HG02623 (cell line): ENCODE measurements at regions not wholly inside any gene's neighbourhood (a gene's known extent, or its start where the extent isn't known, plus 50 kb on each side); places are given as distances from the start of the nearest gene placed in this dataset.
"Not testable (repeated sequence)": the region's sequence is repeated elsewhere in the genome, so short reads cannot be mapped to it uniquely, and the experiment has no call there.

ENCODE experiments used
- ATAC-seq: cut with Tn5 transposase; IDR thresholded peaks from one replicate; pipeline ENCODE4 v1.9.1; 2021; ENCODE audit warnings: moderate library complexity; ENCODE audit not compliant: unreplicated experiment

DNA sequence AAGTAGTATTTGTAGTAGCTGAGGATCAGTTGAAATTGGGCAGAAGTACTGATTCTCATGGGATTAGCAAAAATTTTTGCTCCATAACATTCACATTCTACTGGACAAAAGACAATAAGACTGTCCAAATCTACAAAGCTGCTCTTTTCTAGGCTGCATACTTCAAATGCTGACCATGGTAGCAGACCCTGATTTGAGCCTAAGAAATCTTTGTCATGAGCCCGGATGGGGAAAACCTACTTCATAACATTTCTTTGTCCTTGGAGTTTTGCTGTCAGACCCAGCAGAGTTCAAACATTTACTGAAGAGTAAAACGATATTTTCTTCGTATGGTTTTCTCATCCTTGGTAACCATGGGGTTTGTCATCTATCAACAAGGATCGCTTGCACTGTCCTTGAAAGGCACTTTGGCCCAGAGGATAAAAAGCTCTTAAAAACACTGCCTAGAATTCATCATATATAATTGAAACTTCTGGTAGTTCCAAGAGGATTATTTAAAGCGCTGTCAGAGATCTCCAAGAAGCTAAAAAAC is 216.9 kb downstream of the CAVIN4 start:
- no peak for ATAC-seq

DNA sequence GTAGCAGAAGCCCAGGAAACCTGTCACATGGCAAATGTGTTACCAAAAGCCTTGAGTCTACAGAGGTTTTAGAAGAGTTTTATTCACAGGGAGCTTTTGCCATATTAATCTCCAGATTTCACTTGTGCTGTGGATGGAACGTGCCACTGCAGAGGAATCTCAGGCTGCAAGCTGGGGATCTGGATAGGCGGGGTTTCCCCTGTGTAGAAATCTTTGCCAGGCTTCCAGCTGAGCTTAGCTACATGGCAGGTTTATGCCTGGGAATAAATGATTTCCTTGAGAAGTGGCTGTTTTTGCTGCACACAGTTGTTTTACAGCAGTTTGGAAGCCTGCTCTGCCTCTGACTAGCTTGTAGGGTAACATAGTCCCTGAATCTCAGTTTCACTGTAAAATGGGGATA is 224.6 kb upstream of the PLPPR1 start:
- ATAC-seq = no peak

DNA sequence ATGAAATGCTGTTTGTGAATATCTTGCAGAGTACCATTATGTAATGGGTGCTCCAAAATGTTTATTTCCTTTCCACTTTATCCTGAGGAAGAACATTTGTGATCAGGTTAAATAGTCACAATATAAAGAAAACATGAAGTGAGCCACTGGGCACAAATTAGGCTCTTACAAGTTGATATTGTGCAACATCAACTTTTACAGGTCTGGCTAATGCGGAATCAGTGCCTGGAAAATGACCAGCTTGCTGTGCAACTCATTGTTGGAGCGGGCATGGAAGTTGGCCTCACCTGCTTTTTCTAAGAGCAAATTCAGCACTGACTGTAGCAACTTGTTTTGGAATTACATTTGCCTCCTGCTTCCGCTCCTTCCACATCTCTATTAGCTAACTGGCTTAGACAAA is 216.9 kb upstream of the PLPPR1 start:
- ATAC-seq = no peak

DNA sequence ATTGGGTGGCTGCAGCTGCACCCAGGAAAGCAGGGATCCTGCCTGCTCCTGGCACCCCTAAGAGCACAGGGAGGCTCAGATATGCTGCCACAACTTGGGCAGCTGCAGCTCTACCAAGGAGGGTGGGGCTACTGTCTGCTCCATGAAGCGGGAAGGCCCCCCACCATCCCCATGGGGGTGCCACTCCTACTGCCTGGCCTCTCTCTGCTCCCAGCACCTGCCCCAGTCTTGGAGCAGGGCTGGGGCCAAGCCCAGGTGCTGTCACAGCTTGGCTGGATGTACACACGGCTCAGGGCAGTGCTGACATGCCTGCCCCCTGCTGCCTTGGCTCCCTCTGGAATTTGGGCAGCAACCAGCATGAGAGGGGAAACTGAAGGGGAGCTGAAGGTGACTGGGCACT is 214.7 kb upstream of the PLPPR1 start:
- no peak for ATAC-seq

DNA sequence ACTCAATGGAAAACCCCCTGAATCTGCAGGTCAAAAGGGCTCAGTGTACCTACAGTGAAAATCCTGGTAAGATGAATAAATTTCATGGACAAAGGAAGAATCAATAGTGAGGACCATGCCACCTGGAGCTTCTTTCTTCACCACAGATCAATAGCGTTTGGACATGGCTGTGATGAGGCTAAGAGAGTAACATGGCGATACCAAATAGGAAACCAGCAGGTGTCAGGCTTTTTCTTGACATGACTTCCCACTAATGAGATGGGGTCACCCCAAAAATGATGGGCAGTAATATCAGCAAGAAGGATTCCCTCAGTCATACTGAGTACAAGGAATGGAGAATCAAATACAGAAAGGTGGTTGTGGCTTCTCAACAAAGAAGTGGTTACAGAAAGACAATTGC is 208.5 kb upstream of the PLPPR1 start:
- no peak for ATAC-seq

DNA sequence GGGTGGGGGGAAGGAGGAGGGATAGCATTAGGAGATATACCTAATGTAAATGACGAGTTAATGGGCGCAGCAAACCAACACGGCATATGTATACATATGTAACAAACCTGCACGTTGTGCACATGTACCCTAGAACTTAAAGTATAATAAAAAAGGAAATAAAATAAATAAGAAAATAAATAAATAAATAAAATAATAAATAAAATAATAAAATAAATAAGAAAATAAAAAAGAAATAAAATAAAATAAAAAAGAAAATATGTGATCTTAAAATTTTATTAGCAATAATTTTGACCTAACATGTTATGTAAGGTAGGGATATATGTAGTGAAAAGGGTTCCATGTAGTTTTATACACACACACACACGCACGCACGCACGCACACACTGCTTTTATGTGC is 195.5 kb upstream of the PLPPR1 start:
- not testable (repeated sequence) for ATAC-seq

DNA sequence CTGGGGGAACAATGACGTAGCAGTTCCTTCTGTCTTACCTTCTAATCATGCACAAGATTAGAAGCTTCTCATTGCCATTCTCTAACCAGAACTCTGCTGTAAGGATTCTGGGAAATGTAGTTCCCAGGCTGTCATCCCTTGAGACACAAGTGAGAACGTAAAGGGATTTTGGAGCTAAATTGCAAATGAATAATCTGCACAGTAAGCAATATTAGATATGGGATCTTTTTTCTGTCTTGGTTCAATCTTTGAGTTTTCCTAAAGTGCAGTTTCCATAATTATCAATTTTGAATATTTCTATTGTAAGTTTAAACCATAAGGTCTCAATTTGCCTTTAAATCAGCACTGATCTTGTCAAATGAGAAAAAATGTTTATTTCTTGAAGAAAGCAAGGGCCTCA is 189.7 kb upstream of the PLPPR1 start:
- ATAC-seq = no peak

DNA sequence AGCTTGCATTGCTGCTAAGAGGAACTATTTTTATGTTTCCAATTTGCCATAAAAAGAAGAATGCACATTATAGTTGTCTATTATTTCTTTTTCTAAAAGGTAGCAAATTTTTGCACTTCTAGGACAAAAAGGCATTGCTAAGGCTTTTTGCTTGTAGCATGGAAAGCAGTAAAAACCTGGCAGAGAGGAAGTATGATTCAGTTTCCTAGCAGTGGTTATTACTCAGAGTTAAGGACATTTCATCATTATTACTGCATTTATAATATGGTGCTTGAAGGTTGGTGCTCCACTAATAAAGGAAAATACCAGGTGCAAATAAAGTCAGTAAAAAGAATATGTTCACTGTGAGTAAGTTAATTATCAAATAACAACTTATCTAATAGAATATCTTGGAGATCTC is 179.8 kb upstream of the PLPPR1 start:
- ATAC-seq = no peak

DNA sequence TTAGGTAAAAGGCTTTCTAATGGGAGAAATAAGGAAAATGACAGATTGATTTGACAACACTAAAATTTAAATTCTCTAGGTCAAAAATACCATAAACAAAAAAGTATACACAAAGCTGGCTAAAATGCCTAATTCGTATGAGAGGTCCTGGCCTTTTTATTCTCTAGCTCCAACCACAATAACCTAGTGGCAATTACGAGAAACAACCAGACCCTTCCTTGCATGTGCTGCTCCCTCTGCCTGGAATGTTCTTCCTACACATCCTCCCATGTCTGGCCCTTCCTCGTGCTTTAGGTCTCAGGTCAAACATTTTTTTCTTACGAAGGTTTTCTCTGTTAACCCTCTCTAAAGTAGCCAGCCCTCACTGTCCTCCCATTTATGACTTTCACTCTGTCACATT is 176.4 kb upstream of the PLPPR1 start:
- ATAC-seq = no peak

DNA sequence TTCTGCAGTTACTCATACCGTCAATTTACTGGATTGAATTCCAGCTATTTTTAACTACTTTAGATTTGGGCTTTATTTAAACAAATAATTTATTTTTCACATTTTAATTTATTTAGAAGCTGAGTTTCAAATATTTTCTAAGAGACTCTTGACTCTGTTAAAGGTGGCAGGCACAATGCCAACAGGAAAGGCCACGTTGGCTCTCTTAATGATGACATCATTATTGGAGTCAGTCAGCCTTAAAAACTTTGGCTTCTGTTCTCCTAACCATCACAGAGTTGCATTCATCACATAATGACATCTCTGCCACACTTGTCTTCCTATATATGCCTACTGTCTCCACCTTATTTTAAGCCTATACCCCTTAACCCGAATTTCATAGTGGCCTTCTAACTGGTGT is 172.3 kb upstream of the PLPPR1 start:
- ATAC-seq = no peak

DNA sequence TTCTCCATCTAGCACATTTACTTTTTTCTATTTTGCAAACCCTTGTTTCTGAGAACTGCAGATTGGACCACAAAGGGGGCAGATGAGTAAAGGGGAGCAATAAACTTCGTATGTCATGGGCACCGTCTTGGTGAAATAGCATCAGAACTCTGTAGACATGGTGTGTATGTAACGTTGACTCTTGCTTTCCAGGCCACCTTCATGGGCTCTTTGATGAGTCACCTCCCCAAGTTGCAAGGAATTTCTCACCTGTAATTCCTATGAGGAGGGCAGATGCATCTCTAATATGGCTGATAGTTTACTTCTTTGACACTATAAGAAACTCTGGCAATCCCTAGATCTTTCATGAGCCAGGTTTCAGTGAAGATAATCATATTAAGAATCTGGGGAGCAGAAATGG is 163.4 kb upstream of the PLPPR1 start:
- no peak for ATAC-seq

DNA sequence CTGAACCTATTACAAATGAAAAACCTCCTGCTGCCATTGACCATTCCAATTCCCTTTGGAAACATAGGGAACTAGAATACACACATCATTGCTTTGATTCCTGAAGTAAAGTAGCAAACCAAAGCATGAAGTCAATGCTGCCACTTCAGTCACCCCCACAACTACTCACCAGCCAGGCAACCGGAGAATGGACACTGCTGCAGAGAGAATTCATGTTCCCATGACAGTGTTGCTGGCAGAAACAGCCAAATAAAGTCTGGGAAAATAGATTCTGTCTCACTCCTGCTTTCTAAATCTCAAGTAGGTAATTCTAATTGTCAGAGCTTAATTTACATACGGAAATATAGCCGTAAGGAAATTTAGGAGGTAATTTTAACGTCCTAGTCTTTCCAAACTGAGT is 162.9 kb upstream of the PLPPR1 start:
- no peak for ATAC-seq

DNA sequence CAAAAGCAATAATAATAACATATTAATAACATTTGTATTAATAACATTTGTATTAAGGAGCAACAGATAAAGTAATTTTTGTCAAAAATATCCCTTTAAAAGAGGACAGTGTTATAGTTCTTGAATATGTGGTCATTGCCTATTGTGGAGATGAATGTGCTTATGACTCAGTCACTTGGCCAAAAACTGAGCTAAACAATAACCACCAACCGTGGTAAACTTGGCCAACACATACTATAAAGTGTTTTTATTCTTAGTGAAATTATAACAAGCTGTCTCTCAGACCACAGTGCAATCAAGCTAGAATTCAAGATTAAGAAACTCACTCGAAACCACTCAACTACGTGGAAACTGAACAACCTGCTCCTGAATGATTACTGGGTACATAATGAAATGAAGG is 159.2 kb upstream of the PLPPR1 start:
- no peak for ATAC-seq

DNA sequence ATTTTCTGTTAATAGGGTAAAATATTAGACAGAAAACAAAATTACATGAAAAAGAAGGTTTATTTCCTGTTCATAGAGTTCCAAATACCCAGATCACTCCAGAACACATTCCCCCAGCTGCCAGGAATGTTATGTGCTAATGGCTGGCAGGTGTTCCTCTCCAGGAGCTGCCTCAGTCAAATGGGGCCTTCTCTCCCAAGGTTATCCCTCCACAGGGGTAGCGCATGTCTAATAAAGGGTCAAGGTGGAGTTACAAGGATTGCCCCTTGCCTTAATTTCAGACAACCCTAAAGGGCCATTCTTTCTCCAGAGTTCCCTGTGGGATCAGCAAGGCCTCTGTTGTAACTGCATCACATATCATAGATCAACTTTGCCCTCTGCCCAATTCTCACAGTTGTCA is 148.6 kb upstream of the PLPPR1 start:
- no peak for ATAC-seq

DNA sequence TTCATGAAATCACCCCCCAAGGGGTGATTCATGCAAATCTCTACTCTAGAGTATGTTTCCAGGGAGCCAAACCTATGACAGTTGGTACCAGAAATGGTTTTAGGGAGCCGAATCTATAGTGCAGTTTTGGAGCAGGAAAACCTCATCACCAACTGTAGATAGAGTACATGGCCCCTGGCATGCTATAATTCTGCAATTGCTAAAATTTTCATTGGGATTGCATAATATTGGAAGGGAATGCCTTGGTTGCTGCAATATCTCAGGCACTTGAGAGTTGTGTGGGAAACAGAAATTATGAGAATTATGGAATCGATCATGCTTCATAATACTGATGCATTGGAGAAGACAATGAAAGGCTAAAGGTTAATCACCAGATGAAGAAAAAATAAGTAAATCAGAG is 148.2 kb upstream of the PLPPR1 start:
- ATAC-seq = no peak

DNA sequence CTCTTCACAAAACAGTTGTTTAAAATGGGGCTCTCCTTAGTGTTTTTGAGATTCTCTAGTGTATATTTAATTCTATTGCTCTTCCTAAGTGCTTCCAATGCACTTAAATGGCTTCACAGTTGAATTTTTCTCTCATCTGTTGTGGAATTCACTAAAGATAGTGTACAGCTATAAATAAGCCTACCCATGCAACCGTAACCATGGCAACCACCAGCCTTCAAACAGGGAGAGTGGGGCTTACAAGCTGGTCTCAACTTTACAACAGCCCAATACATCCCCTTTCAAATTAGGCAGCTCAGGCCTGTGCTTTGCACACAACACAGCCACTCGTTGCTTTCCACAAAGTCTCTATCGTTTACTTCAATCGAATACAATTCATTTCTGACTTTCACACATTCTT is 144.0 kb upstream of the PLPPR1 start:
- no peak for ATAC-seq

DNA sequence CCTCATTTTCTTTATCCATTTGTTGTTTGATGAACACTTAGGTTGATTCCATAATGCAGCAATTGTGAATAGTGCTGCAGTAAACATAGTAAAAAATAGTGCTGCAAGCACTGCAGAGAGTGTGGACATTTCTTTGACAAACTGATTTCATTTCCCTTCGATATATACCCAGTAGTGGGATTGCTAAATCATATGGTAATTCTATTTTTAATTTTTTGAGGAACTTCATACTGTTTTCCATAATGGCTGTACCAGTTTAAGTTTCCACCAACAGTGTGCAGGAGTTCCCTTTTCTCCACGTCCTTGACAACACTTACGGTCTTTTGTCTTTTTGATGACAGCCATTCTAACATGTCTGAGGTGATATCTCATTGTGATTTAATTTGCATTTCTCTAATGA is 138.2 kb upstream of the PLPPR1 start:
- ATAC-seq = no peak

DNA sequence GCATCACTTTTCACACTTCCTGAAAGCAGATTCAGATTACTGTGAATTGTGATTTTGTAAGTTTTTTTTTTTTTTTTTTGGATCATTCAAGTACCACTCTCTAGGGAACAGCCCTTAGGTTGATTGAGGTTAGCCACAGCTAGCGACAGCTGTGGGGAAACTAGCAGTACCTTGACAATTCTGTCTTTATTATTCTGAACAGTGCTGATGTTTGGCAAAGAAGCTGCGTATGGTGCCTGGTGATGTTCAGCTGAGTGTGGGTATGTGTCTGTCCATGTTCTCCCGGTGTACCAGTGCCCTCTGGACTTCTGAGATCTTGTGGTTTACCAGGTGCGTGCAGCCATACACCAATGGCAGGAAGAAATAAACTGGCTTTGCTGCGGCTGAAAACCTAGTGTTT is 117.3 kb upstream of the PLPPR1 start:
- no peak for ATAC-seq

DNA sequence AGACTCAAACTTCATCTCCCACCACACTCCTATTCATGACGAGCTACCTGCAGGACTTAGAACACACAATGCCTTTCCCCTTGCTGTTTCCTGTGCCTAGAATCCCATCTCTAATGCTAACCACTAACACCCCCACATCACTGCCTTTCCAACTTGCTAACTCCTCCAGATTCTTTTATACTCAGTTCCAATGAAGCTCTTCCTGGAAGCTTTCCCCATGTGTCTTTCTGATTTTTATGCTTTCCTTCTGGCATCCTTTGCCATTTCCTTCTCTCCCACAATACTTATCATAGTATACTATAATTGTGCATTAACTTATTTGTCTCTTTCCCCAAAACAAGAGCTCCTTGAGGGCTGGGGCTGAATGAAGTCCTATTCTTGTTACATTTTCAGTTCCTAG is 115.3 kb upstream of the PLPPR1 start:
- ATAC-seq = no peak

DNA sequence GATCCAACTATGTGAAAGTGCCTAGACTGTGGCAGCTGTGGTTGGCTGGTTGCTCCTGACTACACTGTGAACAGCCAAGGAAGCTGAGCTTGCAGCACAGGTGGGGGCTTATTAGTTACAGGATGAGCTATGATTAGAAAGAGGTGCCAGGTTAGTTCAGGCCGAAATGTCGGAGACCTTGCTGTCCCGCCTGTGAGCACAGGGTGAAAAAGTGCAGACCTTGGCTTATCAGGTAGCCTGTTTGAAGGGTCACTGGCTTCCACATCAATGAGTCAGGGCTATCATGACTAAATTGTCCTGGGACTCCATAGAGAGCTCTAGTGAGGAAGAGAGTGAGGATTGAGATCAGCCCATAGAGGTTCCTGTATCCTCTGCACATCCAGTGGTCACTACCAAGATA is 114.3 kb upstream of the PLPPR1 start:
- no peak for ATAC-seq

DNA sequence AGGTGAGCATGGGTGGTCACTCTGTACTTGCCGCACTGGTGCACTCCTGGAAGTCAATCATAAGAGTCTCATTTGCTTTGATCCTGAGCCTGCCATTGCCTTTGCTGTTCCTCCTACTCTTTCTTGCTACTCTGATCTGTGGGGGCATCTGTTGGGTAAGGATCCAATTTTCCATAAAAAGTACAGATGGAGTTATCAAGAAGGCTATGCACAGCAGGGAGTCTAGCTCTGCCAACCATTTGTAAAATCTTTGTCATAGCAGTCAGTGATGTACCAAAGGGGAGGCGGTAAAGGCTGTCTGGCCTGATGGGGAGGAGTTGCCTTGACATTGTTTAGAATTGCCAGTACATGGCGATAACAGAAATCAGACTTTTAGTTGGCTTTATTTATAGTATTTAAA is 109.0 kb upstream of the PLPPR1 start:
- no peak for ATAC-seq

DNA sequence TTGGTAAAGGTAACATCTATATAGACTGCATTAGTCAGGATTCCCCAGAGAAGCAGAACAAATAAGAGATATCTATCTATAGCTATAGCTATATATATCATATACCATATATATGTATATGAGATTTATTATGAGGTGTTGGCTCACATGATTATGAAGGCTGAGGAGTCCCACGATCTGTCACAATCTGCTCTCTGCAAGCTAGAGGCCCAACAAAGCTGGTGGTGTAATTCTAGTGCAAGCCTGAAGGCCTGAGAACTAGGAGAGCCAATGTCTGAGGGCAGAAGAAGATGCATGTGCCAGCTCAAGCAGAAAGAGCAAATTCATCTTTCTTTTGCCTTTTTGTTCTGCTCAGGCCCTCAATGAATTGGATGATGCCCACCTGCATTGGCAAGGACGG is 102.2 kb upstream of the PLPPR1 start:
- ATAC-seq = no peak

DNA sequence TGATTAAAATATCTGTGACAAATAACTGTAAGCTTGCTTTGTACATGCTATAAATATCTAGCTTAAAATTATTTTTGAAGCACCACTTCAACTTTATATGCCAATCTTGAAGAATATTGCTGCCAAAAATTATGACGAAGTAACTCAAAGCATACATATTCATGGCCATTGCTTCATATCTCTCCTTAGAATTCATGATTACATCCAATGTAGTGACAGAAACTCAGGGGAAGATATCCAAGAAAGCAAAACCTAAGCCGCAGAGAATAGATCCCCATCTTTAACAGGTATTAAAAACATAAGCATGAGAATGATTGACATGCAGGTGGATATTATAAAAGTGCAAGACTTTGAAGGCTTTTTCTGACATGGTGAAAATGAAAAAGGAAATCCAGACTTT is 100.8 kb upstream of the PLPPR1 start:
- ATAC-seq = no peak

DNA sequence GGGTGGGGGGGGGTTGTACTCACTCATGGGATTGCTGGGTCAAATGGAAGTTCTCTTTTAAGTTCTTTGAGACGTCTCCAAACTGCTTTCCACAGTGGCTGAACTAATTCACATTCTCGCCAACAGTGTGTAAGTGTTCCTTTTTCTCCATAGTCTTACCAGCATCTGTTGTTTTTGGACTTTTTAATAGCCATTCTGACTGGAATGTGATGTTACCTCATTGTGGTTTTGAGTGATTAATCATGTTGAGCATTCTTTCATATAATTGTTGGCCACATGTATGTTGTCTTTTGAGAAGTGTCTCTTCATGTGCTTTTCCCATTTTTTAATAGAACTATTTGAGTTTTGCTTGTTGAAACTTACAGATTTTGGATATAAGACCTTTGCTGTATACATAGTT is 94.9 kb upstream of the PLPPR1 start:
- ATAC-seq = no peak
